ENCODE measurements at regions not wholly inside any gene's neighbourhood (a gene's known extent, or its start where the extent isn't known, plus 50 kb on each side); places are given as distances from the start of the nearest gene placed in this dataset.

DNA sequence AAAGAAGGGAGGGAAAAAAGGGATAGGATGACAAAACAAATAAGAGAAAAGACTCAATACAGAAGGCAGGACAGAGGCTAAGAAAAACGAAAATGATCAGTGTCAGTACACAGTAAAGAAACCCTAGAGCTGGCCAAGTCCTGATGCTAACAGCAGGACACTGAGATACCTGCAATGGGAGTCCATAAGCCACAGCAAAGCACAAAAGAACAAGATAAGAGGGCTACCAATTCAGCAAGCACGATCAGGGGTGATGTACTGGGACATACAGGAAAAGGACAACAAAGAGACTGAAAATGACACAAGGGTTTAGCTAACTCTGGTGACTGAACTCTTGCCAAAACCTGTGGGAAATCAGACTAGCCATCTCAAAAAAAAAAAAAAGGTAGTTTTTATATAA lies 1072.6 kb upstream of the COX7C start (continued):
- no peak for TF ChIP-seq RXRA (IDR thresholded peaks at IDR 0.05; ENCODE audit: insufficient read depth, low read depth, low read length)
- no peak for TF ChIP-seq TAF7 (optimal IDR thresholded peaks at IDR 0.05; ENCODE audit: borderline replicate concordance, low read depth, low read length)

Measured in H1 (cell line).